ENCODE measurements at regions not wholly inside any gene's neighbourhood (a gene's known extent, or its start where the extent isn't known, plus 50 kb on each side); places are given as distances from the start of the nearest gene placed in this dataset.

- no peak overlapping the region for H3K27ac ChIP-seq
- no peak for TF ChIP-seq CTCF (IDR thresholded peaks at IDR 0.05)
- no peaks in the 10 kb centered on the region for H3K4me1 ChIP-seq
- H3K27me3 ChIP-seq (ENCODE audit: control insufficient read depth, insufficient read depth, low read length), result no peaks in the 10 kb centered on the region
- no peaks in the 10 kb centered on the region for H3K36me3 ChIP-seq (ENCODE audit: control insufficient read depth, insufficient read depth, low read length)
- H3K4me3 ChIP-seq (ENCODE audit: low read depth, low read length), result no peak overlapping the region
- no peaks in the 10 kb centered on the region for H3K9me3 ChIP-seq (ENCODE audit: control insufficient read depth, low read length)
- H3K79me2 ChIP-seq, result no peaks in the 10 kb centered on the region
- H3K4me2 ChIP-seq (ENCODE audit: low read length), result no peak overlapping the region
- no peak overlapping the region for H2AFZ ChIP-seq
- H3K9ac ChIP-seq, result no peak overlapping the region
These were observed 150.9 kb downstream of the SHOX start for GRCh38 chrX:781224-782204.

GRCh38 chrX:776529-777230, 146.1 kb downstream of the SHOX start:
- H2AFZ ChIP-seq, result no peak overlapping the region
- H3K27me3 ChIP-seq (ENCODE audit: control insufficient read depth, insufficient read depth, low read length), result no peaks in the 10 kb centered on the region
- H3K36me3 ChIP-seq (ENCODE audit: control insufficient read depth, insufficient read depth, low read length), result no peaks in the 10 kb centered on the region
- no peak overlapping the region for H3K27ac ChIP-seq
- H3K4me1 ChIP-seq, result no peaks in the 10 kb centered on the region
- no peak overlapping the region for H3K4me2 ChIP-seq (ENCODE audit: low read length)
- H3K79me2 ChIP-seq, result no peaks in the 10 kb centered on the region
- H3K4me3 ChIP-seq (ENCODE audit: low read depth, low read length), result no peak overlapping the region
- TF ChIP-seq CTCF (IDR thresholded peaks at IDR 0.05), result no peak
- H3K9me3 ChIP-seq (ENCODE audit: control insufficient read depth, low read length), result no peaks in the 10 kb centered on the region
- H3K9ac ChIP-seq, result no peak overlapping the region

- Histone ChIP-seq H3K27ac (no peak overlapping the region), H2AFZ (no peak overlapping the region), H3K4me3 (ENCODE audit: low read depth, low read length) (no peak overlapping the region), H3K9me3 (ENCODE audit: control insufficient read depth, low read length) (no peaks in the 10 kb centered on the region), H3K9ac (no peak overlapping the region), H3K79me2 (no peaks in the 10 kb centered on the region), H3K4me1 (no peaks in the 10 kb centered on the region), H3K27me3 (ENCODE audit: control insufficient read depth, insufficient read depth, low read length) (no peaks in the 10 kb centered on the region), H3K4me2 (ENCODE audit: low read length) (no peak overlapping the region), H3K36me3 (ENCODE audit: control insufficient read depth, insufficient read depth, low read length) (no peaks in the 10 kb centered on the region)
- no peak for TF ChIP-seq CTCF (IDR thresholded peaks at IDR 0.05)
These were observed 145.5 kb downstream of the SHOX start for GRCh38 chrX:776061-776460.

GRCh38 chrX:774536-774935, 143.9 kb downstream of the SHOX start:
- no peak overlapping the region for H3K27ac ChIP-seq
- H3K79me2 ChIP-seq, result no peaks in the 10 kb centered on the region
- H2AFZ ChIP-seq, result no peak overlapping the region
- no peak overlapping the region for H3K4me3 ChIP-seq (ENCODE audit: low read depth, low read length)
- no peaks in the 10 kb centered on the region for H3K4me1 ChIP-seq
- H3K9ac ChIP-seq, result no peak overlapping the region
- no peak for TF ChIP-seq CTCF (IDR thresholded peaks at IDR 0.05)
- H3K27me3 ChIP-seq (ENCODE audit: control insufficient read depth, insufficient read depth, low read length), result no peaks in the 10 kb centered on the region
- no peaks in the 10 kb centered on the region for H3K36me3 ChIP-seq (ENCODE audit: control insufficient read depth, insufficient read depth, low read length)
- no peaks in the 10 kb centered on the region for H3K9me3 ChIP-seq (ENCODE audit: control insufficient read depth, low read length)
- no peak overlapping the region for H3K4me2 ChIP-seq (ENCODE audit: low read length)

Measured in parathyroid adenoma (tissue), 2 donors.